HG03439 (cell line): ENCODE measurements at regions not wholly inside any gene's neighbourhood (a gene's known extent, or its start where the extent isn't known, plus 50 kb on each side); places are given as distances from the start of the nearest gene placed in this dataset.
"Not testable (repeated sequence)": the region's sequence is repeated elsewhere in the genome, so short reads cannot be mapped to it uniquely, and the experiment has no call there.

ENCODE experiments used
- ATAC-seq: cut with Tn5 transposase; IDR thresholded peaks from one replicate; pipeline ENCODE4 v1.9.1; 2021; ENCODE audit warnings: mild to moderate bottlenecking, moderate library complexity; ENCODE audit not compliant: unreplicated experiment

DNA sequence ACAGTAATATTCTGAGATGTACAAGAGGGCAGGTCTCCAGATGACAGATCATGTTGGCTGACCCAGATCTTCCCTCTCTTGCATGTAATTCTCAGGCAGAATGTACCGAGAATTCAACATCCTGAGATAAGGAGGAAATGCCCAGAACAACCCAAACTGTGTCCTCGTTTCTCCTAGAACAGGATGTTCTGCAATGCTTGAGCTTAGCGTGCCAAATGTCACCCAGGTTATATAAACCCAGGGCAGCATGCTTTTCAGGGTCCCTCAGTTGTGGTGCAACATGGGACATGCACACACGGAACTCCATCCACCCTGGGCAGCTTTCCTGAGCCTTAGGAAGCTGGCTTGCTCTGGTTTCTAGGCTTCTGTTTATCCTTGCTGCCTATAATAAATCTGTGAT, 102.1 kb upstream of the CMC1 start:
- no peak for ATAC-seq

DNA sequence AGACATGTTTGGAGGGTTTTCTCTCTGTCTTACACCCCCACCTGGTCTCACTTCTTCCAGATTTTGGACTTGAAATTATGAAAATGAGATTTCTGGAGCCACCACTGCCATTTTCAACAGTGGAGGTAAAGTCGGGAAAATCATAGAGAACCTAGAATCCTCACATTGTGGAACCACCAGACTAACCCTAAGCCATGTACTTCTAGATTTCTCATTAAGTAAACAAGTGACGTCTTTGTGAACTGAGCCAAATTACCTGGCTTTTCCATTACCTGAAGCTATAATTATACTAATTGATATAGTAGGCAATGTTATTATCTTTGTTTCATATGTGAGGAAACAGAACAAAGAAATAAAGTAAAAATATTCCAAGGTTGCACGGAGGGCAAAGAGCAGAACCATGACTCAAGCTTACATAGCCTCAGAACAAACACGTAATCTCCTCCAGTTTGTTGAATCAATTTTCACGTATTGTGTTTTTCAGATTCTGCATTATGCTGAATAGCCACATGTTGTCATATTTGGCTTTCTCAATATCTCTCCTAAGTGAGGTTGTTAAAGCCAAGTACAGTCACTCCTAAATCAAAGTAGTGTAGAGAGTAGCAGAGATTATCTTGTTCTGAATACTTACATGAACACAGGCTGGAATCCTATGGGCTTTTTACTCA, 101.3 kb upstream of the CMC1 start:
- ATAC-seq = no peak

DNA sequence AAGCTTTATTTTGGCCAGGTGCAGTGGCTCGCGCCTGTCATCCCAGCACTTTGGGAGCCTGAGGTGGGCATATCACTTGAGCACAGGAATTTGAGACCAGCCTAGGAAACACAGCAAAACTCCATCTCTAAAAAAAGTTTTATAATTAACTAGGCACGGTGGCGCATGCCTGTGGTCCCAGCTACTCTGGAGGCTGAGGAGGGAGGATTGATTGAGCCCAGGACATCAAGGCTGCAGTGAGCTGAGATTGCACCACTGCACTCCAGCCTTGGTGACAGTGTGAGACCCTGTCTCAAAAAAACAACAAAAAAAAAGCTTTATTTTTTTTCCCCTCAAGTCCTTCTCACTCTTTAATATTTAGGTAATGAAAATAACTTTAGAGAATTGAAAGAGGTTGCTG, 100.8 kb upstream of the CMC1 start:
- no peak for ATAC-seq

DNA sequence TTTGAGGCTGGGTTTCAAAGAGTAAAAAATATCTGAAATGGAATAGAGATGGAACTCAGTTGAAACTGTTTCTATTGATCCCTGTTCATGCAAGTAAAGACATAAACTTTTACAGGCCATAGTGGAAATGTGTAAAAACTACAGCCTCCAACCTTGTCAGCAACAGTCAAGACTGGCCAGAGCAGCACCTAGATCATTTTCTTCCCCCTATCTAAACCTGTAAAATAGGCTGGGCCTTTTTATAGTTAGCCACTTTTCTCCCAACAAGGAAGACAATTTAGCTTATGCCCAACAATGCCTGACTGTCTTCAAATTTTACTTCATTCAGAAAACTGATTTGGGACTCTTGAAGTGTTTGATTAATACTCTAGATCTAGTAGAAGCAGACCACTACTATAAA, 91.5 kb upstream of the CMC1 start:
- ATAC-seq = no peak

DNA sequence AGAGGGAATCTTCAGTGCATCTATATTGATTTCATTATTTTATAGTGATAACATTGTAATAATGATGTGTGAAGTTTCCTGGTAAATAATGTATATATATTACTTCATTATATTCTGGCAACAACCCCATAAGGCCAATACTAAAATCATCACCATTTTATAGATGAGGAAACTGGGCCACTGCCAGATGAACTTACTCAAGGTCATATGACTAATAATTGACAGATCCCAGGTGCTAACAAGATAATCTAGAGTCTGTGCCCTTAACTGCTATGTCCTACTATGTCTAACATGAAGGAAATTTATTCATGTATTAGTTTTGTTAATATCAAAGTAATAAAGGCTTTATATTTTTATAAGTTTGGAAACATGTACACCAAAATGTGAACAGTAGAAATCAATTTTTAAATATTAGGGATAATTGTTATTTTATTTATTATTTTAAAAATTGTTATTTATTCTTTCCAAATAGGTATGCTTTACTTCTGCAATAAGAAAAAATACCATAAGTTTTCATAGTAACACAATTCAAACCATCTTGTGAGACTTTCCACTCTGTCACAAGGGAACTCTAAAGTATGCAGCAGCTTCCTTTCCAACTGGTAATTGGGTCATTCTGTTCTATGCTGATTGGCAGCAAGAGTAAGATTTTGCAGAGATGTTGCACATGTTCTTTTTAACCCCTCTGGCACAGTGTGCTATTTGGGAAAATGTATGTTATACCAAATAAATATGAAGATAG, 90.8 kb upstream of the CMC1 start:
- ATAC-seq = no peak

DNA sequence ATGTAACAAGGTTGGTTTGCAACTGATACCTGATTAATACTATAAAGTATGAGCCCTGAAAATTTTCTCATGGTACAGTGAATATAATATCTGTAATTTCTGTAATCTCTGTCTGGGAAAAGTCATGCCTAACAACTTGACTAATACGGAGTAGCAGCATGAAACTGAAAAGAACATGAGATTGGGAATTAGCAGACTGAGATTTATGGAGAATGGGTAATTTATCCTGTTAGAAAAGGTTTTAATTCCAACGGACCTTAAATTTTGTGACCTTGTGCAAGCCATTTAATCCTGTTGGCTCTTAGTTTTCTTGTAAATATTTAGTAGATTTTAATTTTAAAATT, 90.2 kb upstream of the CMC1 start:
- no peak for ATAC-seq

DNA sequence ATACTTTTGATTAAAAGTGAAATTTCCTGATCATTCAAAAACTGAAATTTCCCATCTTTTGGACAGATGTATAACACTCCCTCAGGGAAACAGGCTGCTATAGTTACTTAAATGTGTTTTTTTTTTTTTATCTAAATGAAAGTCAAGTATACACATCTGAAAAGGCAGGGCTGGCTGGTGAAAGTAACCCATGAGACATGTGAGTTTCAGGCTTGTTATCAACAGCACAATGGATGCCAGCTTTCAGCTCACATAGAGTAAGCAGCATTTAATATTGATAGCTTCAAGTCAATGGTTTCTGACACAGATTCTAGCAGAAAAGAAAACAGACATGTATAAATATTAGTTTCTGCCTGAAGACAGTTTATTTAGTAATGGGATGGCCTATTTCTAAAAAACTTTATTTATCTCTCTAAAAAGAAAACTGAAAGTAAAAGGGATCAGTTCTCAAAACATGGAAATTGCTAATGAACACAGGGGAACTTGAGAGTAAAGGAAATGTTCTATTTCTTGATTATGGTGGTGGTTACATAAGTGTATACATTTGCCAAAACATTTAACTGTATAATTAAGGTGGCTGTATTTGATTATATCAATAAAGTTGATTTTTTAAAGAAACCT, 89.7 kb upstream of the CMC1 start:
- peak; percentile 73 for ATAC-seq

DNA sequence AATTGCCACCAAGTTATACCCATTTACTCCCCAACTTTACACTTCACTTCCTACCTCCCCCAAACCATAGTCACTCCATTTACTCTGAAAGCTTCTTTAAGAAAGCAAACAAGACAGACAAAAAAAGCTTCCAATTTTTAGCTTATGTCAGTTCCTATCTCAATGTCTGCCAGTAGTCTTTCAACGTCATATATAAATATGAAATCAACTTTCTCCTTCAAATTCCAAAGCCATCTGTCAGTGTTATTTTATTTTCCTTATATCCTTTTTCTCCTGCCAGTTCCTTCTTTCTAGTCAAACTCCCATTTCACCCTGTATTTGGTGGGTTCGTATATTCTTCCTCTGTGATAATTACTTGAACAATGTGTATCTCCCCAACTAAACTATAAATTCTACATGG, 85.8 kb upstream of the CMC1 start:
- no peak for ATAC-seq

DNA sequence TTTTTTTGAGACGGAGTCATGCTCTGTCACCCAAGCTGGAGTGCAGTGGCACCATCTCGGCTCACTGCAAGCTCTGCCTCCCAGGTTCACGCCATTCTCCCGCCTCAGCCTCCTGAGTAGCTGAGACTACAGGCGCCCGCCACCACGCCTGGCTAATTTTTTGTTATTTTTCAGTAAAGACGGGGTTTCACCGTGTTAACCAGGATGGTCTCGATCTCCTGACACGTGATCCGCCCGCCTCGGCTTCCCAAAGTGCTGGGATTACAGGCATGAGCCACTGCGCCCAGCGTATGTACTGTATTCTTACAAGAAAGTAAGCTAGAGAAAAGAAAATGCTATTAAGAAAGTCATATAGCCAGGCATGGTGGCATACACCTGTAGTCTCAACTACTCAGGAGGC, 84.8 kb upstream of the CMC1 start:
- ATAC-seq = not testable (repeated sequence)

DNA sequence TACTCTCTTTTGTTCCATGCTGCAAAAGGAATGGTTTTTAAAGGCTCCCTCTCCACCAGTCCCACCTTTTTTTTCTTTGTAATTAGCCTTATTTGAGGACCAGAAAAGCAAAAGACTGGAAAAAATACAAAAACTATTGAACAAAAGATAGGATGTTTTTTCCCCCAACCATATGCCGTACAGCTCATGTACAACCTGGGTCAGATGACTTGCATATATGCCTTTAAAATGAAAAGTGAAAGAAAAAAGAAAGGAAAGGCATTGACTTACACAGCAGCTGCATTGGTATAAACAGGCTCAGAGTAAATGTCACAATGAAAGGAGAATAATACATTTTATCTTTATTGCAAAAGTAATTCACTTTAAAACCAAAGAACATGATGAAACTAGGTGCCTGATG, 69.5 kb upstream of the CMC1 start:
- no peak for ATAC-seq

DNA sequence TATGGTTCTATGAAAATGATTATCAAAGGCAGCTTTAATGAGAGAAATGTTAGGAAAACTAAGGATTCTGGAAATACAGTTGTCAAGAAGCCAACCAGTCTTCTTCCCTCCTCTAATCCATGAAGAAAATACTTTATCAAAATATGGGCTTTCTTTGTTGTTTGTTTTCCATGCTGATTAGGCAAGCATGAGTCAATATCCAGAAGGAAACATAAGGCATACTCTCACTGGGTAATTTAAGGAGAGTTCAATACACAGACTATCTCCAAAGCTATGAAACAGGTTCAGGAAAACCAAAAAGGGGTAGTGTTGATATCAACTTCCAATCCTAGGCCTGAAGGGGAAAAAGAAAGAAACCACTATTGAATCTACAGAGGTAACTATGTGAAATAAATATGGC, 68.7 kb upstream of the CMC1 start:
- no peak for ATAC-seq

DNA sequence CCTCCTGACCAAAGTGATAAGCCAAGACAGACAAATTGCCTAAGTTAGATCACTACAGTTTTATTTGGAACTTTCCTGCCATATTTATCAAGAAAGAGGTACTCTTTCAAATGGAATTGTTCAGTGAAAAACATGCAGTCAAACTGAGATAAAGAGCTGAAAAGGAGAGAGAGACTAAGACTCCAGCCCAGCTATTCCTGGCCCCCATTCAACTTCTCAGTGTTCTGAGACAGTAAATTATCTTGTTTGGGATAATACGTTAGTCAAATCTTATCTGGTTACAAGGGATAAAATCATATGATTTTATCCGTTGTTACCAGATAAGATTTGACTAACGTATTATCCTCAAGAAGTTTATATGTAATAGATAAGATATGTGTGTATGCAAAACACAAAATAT, 67.6 kb upstream of the CMC1 start:
- no peak for ATAC-seq

DNA sequence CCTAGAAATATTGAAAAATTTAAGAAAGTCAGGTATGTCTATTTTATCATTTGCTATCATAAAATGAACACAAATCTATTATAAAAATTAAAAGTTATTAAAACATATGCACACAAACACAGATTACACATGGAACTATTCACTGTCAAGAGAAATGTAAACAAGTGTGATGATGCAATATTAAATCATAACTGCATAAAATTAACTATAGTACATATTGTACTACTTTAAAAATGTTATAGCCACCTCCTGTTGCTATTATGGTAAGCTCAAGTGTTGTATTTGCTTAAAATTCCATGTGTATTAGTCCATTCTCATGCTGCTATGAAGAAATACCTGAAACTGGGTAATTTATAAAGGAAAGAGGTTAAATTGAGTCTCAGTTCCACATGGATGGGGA, 54.7 kb upstream of the CMC1 start:
- ATAC-seq = no peak

DNA sequence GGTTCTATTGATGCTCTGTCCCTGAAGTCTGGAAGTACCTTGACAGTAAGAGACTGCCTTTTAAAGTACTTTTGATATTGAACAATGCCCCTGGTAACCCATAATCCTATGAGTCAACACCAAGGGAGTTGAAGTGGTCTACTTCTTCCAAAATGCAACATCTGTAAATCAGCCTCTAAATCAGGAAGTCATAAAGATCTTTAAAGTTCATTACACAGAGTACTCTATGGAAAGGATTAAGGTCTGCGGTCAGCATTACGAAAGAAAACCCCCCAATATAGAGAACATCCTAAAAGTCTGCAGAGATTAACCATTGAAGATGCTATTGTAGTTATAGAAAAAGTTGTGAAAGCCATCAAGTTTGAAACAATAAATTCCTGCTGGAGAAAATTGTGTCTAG, 52.7 kb upstream of the CMC1 start:
- ATAC-seq = no peak

DNA sequence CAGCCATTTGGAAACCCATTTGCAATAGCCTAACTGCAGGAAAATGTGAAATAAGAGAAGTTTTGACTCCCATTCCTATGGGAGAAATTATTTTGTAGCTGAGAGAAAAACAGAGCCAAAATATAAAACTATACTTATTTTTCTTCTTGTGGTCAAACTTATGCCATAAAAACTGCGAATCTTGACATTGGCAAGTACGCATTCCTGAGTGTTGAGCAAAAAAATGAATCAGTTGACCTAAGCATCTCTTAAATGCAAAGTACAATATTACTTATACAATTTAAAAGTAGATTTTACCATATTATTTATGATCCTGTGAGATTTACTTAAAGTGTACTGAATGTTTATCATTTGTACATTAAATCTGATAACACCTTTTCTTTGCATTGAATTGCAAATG, 50.1 kb upstream of the CMC1 start:
- ATAC-seq = no peak
